IPS DF 4.7 (cell line): ENCODE measurements at regions not wholly inside any gene's neighbourhood (a gene's known extent, or its start where the extent isn't known, plus 50 kb on each side); places are given as distances from the start of the nearest gene placed in this dataset.

Source experiments
- DNase-seq: peaks from one replicate; pipeline ENCODE4 v3.0.0-alpha.2; 2013; ENCODE audit warnings: low spot score; ENCODE audit errors: extremely low read depth

- DNase-seq: no peak
Measured at GRCh38 chr13:52975969-52976368, 52.6 kb upstream of the OLFM4 start.

- no peak for DNase-seq
Measured at GRCh38 chr13:52975161-52975560, 53.5 kb upstream of the OLFM4 start.

DNA sequence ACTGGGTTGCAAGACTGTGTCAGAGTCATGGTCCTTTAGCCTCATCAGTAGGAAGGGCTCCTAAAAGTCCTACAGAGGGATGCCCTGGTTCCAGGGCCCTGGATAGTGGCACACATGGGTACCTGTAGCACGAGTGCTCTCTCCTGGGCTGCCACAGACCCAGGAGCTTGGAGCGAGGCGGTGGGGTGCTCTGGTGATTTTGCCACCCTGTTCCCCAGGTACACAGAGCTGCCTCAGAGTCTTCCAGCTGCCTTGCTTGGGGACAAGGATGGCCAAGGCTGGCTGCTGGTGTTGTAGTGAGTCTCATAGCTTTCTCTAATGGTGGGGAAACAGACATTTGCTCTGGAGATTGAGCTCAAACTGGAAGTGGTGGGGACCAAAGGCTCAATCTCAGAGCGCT, 53.9 kb upstream of the OLFM4 start:
- DNase-seq: no peak

GRCh38 chr13:52969373-52969772, 59.2 kb upstream of the OLFM4 start:
- no peak for DNase-seq

DNA sequence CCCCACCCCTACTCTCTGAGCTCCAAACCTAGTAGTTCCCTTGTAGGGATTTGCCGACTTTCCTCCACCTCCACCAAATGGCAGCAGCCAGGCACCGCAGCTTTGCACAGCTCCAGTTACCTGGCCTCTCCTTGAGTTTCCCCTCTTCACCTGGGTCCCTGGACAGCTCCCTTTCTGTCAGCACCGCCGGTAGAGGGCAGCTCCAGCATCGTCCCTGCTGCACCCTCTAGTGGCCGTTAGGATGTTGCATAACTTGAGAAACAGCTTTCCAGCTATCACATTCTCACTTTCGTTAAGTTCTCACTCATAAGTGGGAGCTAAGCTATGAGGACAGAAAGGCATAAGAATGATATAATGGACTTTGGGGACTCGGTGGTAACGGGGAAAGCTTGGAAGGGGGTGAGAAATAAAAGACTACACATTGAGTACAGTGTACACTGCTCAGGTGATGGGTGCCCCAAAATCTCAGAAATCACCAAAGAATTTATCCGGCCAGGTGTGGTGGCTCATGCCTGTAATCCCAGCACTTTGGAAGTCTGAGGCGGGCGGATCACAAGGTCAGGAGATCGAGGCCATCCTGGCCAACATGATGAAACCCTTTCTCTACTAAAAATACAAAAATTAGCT, 60.4 kb upstream of the OLFM4 start:
- DNase-seq: peak; percentile 89

DNA sequence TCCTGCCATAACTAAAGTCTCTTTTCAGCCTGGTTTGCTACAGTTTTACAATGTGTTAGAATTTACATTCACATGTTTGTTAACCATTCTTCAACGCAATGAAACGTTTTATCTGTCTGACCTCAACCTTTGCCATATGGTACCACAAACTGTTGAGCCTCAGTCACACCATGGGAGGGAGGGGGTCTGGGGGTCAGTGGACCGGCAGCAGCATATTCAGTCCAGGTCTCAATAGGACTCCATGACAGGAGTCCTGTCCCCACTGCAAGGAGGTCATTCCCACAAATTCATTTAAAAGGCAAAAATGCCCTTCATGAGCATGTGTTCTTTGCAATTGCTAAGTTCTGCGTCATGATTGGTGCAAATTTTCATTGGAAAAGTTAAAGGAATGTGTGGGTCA, 66.6 kb upstream of the OLFM4 start:
- no peak for DNase-seq

GRCh38 chr13:52961256-52961910, 67.2 kb upstream of the OLFM4 start:
- no peak for DNase-seq

DNA sequence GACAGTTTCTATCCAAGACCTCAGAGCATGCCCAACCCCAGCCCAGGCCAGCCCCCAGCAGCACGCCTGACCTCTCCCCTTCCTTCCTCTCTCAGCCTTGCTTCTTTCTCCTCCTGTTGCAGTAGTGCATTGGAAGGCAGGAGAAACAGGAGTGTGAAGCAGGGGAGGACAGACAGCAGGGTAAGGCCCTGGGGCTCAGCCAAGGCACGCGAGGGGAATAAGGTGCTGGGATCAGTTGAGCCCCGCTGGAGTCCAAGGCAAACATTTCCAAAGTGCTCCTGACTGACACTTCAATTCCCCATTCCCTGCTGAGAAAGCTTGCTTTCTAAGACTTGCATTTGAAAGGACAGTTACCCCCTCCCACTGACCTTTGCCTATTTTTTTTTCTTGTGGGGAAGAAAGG, 73.1 kb upstream of the OLFM4 start:
- DNase-seq: peak; percentile 64

- DNase-seq: no peak
Measured at GRCh38 chr13:52954838-52955237, 73.8 kb upstream of the OLFM4 start.

DNA sequence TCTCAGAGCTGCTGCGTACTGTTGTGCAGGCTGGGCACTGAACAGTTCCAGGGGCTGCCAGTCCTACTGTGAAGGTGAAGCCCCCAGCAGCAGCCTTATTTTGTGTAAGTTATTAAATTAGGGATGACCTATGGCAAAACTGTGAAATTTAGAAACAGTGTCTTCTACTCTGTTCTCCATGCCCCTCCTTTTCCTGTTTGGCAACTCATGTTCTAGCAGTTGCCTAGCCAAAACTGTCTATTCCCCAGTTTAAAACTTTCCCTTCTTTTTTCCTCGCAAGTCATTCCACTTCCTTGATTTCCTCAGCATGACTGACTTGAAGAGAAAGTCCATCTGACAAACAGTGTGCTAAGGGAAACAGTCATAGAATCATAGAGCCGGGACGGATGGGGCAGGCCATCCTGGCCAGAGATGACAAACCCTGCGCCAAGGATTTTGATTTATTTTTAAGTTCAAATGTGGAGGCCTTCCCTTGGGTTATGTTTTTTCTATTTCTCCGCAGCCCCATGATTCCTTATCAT, 78.1 kb upstream of the OLFM4 start:
- no peak for DNase-seq

- DNase-seq: no peak
Measured at GRCh38 chr13:52949742-52950141, 78.9 kb upstream of the OLFM4 start.

DNA sequence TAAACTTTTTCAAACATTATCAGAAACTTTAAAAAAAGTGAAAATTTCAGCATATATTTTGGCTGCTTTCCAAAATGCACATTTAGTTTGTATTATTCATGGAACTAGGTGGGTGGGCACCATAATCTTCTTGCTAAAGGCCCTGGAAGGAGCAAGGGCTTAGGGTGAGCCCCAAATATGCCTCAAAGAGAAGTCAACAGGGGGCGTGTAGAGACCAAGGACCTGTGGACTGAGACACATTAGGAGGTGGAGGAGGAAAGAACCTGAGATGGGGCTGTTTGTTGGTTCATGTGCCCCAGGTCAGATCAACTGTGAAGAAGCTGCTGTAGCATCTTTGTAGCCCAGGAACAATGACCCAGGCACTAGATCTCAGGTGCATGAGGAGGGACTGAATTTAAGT, 79.6 kb upstream of the OLFM4 start:
- DNase-seq: no peak

DNA sequence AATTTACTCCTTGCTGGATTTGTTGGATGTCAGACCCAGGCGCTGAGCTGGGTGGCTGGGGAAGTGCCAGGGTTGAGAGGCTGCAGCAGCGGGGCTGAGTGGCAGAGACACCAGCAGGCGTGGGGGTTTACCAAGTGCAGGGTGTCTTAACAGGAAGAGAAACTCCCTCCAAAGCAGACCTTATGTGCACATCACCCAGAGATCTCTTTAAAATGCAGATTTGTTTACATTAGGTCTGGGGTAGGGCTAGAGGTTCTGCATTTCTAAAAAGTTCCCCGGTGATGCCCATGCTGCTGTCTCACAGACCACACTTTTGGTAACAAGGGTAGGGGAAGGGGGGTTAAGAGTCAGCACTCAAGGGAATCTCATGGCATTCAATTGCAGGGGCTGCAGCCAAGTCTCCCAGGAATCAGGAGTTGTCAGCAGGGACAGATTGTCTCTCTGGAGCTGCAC, 80.7 kb upstream of the OLFM4 start:
- no peak for DNase-seq

GRCh38 chr13:52945348-52945747, 83.3 kb upstream of the OLFM4 start:
- DNase-seq: no peak

DNA sequence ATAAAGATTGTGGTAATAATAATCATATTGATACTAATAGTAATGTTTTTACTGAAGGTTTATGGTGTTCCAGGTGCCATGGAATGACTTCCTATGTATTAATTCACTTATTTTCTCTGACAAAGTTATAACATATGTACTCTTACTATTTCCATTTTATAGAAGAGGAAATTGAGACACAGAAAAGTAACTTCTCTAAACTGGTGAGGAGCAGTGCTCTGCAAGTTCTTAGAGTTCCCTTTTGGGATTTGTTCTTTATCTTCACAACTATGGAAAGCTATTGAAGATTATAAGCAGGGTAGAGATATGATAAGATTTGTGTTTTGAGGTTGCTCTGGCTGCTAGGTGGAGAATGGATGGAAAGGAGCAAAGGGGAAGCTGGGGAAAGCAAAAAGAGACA, 83.9 kb upstream of the OLFM4 start:
- DNase-seq: no peak

GRCh38 chr13:52938065-52938464, 89.6 kb upstream of the PCDH8 start:
- DNase-seq: no peak

GRCh38 chr13:52936806-52937205, 88.4 kb upstream of the PCDH8 start:
- DNase-seq: no peak

DNA sequence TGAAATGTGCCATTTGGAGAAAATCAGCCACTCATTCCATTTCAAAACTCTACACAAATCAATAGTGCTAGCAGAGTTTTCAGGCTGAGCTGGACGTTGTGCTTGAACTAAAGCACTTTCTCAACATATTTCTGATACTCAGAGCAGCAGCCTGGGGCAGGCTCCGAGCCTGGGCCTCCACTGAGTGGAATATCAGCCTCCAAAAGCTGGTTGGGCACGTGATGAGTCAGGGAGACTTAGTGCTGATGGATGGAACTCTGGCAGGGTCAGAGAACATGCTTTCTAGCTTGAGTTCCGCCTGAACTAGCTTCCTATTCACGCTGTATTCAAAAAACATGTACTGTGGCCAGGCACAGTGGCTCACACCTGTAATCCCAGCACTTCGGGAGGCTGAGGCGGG, 85.8 kb upstream of the PCDH8 start:
- no peak for DNase-seq

GRCh38 chr13:52933547-52934210, 85.2 kb upstream of the PCDH8 start:
- DNase-seq: no peak

- DNase-seq: no peak
Measured at GRCh38 chr13:52933099-52933498, 84.7 kb upstream of the PCDH8 start.

DNA sequence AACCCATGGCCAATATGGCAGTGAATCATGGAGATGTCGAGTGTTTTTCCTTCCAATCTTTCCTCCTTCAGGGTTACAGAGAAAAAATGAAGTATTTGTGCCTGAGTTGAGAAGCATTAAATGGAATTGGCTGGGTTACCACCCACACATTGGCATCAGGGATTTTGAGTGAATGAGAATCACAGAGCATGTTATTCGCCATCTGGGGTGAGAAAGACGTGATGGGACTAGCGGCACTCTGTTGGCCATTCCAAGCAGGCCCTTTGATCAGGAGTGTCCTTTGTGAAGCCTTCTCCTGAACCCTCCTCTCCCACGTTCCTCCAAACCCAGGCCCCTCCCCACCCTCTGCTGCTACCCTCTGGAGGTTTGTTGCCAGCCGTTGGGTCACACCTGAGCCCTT, 84.2 kb upstream of the PCDH8 start:
- DNase-seq: no peak

- no peak for DNase-seq
Measured at GRCh38 chr13:52931539-52932431, 83.3 kb upstream of the PCDH8 start.
